Trophoblast cell (in vitro differentiated cells and primary cell): ENCODE measurements at regions not wholly inside any gene's neighbourhood (a gene's known extent, or its start where the extent isn't known, plus 50 kb on each side); places are given as distances from the start of the nearest gene placed in this dataset.

Experiments used
- DNase-seq, 2 donors: peaks; one replicate each; pipeline ENCODE4 v3.0.0-alpha.2; 2016
- H2AFZ ChIP-seq: 2 replicates; pipeline ENCODE4 v1.6.1; 2013; ENCODE audit warnings: low read length, moderate library complexity, mild to moderate bottlenecking; ENCODE audit not compliant: insufficient read depth, poor library complexity
- H2AK5ac ChIP-seq: 2 replicates; pipeline ENCODE4 v1.6.1; 2013; ENCODE audit warnings: mild to moderate bottlenecking, low read length
- H2BK120ac ChIP-seq: 2 replicates; pipeline ENCODE4 v1.6.1; 2013; ENCODE audit warnings: low read length, mild to moderate bottlenecking, moderate library complexity; ENCODE audit not compliant: insufficient read depth, poor library complexity
- H2BK12ac ChIP-seq: 2 replicates; pipeline ENCODE4 v1.6.1; 2013; ENCODE audit warnings: mild to moderate bottlenecking, low read length, moderate library complexity
- H2BK5ac ChIP-seq: 2 replicates; pipeline ENCODE4 v1.6.1; 2013; ENCODE audit warnings: low read length, low read depth, moderate library complexity, mild to moderate bottlenecking; ENCODE audit not compliant: poor library complexity
- H3K14ac ChIP-seq: 2 replicates; pipeline ENCODE4 v1.6.1; 2013; ENCODE audit warnings: mild to moderate bottlenecking, low read length
- H3K18ac ChIP-seq: 2 replicates; pipeline ENCODE4 v1.6.1; 2013; ENCODE audit warnings: mild to moderate bottlenecking, low read length
- H3K23ac ChIP-seq: 2 replicates; pipeline ENCODE4 v1.6.1; 2013; ENCODE audit warnings: low read length
- H3K27ac ChIP-seq: 2 replicates; pipeline ENCODE4 v1.5.1; 2013; ENCODE audit warnings: low read depth, mild to moderate bottlenecking, inconsistent platforms, low read length, moderate library complexity
- H3K27me3 ChIP-seq: 2 replicates; pipeline ENCODE4 v1.6.1; 2013; ENCODE audit warnings: inconsistent platforms, mild to moderate bottlenecking, low read length, moderate library complexity; ENCODE audit not compliant: insufficient read depth
- H3K36me3 ChIP-seq, 2 experiments: 1 replicate in 1 of 2; 2 replicates in 1 of 2; pipeline ENCODE4 v1.6.1; 2013; ENCODE audit warnings: low read length in 2 of 2, mild to moderate bottlenecking in 2 of 2, moderate library complexity in 1 of 2; ENCODE audit not compliant: insufficient read depth in 2 of 2, control insufficient read depth in 1 of 2
- H3K4ac ChIP-seq: 2 replicates; pipeline ENCODE4 v1.6.1; 2013; ENCODE audit warnings: low read depth, mild to moderate bottlenecking, low read length, moderate library complexity
- H3K4me1 ChIP-seq, 2 experiments: 1 replicate in 1 of 2; 2 replicates in 1 of 2; pipeline ENCODE4 v1.6.1; 2013; ENCODE audit warnings: low read length in 2 of 2, mild to moderate bottlenecking in 2 of 2, moderate library complexity in 1 of 2; ENCODE audit not compliant: insufficient read depth in 2 of 2, control insufficient read depth in 1 of 2
- H3K4me2 ChIP-seq: 2 replicates; pipeline ENCODE4 v1.6.1; 2013; ENCODE audit warnings: inconsistent platforms, mild to moderate bottlenecking, low read length, moderate library complexity
- H3K4me3 ChIP-seq: 2 replicates; pipeline ENCODE4 v1.5.1; 2013; ENCODE audit warnings: mild to moderate bottlenecking, low read depth, low read length, inconsistent platforms
- H3K79me1 ChIP-seq: one replicate; pipeline ENCODE4 v1.6.1; 2013; ENCODE audit warnings: low read length
- H3K79me2 ChIP-seq: 2 replicates; pipeline ENCODE4 v1.6.1; 2013; ENCODE audit warnings: low read length, mild to moderate bottlenecking; ENCODE audit not compliant: control insufficient read depth, insufficient read depth, poor library complexity
- H3K9ac ChIP-seq: 2 replicates; pipeline ENCODE4 v1.6.1; 2013; ENCODE audit warnings: mild to moderate bottlenecking, low read length
- H3K9me3 ChIP-seq: 2 replicates; pipeline ENCODE4 v1.6.1; 2013; ENCODE audit warnings: low read depth, mild to moderate bottlenecking, control low read depth, inconsistent platforms, low read length; ENCODE audit not compliant: insufficient read depth
- H4K12ac ChIP-seq: 2 replicates; pipeline ENCODE4 v1.6.1; 2013; ENCODE audit warnings: low read depth, mild to moderate bottlenecking, low read length, moderate library complexity
- H4K8ac ChIP-seq: 2 replicates; pipeline ENCODE4 v1.6.1; 2013; ENCODE audit warnings: low read depth, mild to moderate bottlenecking, low read length, moderate library complexity
- H4K91ac ChIP-seq: one replicate; pipeline ENCODE4 v1.6.1; 2013; ENCODE audit warnings: low read depth, mild to moderate bottlenecking, low read length, moderate library complexity
- WGBS: extraction: QIAGEN DNeasy Blood & Tissue Kit; methylation state at CpG from one replicate; pipeline ENCODE4 v1.1.7; 2013; ENCODE audit warnings: missing lambda C conversion rate; ENCODE audit not compliant: insufficient read length, insufficient coverage; ENCODE audit errors: extremely low coverage; 5-methylcytosine and 5-hydroxymethylcytosine counted together

DNA sequence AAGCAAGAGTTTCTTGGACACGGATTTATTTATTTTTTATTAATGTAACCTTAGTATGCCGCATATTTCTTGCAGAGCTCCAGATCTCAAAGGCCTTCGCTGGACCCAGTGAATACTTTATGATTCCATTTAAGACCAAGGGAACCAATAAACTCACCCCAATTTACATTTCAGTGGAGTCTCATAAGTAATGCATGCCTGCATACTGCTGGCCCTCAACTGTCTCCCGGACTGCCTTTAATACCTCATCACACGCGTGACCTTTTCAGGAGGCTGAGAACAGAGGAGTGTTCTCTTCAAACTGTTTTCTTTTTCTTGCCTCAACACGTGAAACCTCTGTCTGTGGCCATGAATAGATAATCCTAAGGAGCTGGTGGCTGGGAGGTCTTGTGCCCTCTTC, 240.9 kb downstream of the STIM2 start:
- Histone ChIP-seq H3K4ac (no peak overlapping the region), H3K79me2 (no peaks in the 10 kb centered on the region), H4K91ac (no peak overlapping the region), H2BK5ac (no peak overlapping the region), H2BK120ac (no peak overlapping the region), H2AFZ (no peak overlapping the region), H3K18ac (no peak overlapping the region), H3K4me1 (peaks cover 0 to 4% of the 10 kb centered on the region in 2 experiments), H2BK12ac (no peak overlapping the region), H3K9me3 (peaks cover 2% of the 10 kb centered on the region), H3K27me3 (no peaks in the 10 kb centered on the region), H3K27ac (no peak overlapping the region), H3K4me2 (no peak overlapping the region), H3K4me3 (no peak overlapping the region), H4K8ac (no peak overlapping the region), H3K9ac (no peak overlapping the region), H3K79me1 (no peaks in the 10 kb centered on the region), H3K36me3 (no peaks in the 10 kb centered on the region), H2AK5ac (no peak overlapping the region), H3K23ac (no peak overlapping the region), H3K14ac (no peak overlapping the region), H4K12ac (no peak overlapping the region)
- no peak for DNase-seq
- WGBS = no CpG with 5 or more reads among the region's 7 CpGs

DNA sequence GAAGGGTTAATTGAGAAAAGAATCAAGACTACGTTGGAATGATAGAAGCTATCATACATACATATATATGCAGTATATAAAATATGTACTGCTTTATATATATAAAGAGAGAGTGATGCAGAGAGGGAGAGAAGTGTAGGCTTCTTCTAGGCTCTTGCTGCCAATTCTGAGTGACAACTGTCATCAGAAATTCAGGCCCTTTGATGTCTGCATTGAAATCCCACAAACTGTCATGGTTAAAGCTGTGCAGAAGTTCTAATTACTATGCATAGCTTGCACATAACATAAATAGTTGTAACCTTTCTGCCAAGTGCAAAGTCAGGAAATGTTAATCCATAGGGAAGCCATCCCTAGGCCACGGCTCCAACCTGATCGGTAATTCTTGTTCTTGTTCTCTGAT, 251.0 kb downstream of the STIM2 start:
- no peak overlapping the region for H3K27ac ChIP-seq
- no peak overlapping the region for H3K18ac ChIP-seq
- no CpG with 5 or more reads among the region's 3 CpGs for WGBS
- no peak overlapping the region for H2BK12ac ChIP-seq
- no peak overlapping the region for H2AK5ac ChIP-seq
- no peak overlapping the region for H2AFZ ChIP-seq
- no peak overlapping the region for H3K23ac ChIP-seq
- H3K14ac ChIP-seq = no peak overlapping the region
- H4K12ac ChIP-seq = no peak overlapping the region
- no peak overlapping the region for H2BK5ac ChIP-seq
- no peak overlapping the region for H3K4ac ChIP-seq
- H3K27me3 ChIP-seq = no peaks in the 10 kb centered on the region
- no peaks in the 10 kb centered on the region for H3K79me1 ChIP-seq
- no peak overlapping the region for H3K4me2 ChIP-seq
- H3K4me3 ChIP-seq = no peak overlapping the region
- no peaks in the 10 kb centered on the region for H3K36me3 ChIP-seq
- H3K4me1 ChIP-seq = no peaks in the 10 kb centered on the region
- no peaks in the 10 kb centered on the region for H3K79me2 ChIP-seq
- no peak overlapping the region for H4K91ac ChIP-seq
- H3K9ac ChIP-seq = no peak overlapping the region
- no peak overlapping the region for H4K8ac ChIP-seq
- peaks cover 1% of the 10 kb centered on the region for H3K9me3 ChIP-seq
- DNase-seq = no peak
- no peak overlapping the region for H2BK120ac ChIP-seq

DNA sequence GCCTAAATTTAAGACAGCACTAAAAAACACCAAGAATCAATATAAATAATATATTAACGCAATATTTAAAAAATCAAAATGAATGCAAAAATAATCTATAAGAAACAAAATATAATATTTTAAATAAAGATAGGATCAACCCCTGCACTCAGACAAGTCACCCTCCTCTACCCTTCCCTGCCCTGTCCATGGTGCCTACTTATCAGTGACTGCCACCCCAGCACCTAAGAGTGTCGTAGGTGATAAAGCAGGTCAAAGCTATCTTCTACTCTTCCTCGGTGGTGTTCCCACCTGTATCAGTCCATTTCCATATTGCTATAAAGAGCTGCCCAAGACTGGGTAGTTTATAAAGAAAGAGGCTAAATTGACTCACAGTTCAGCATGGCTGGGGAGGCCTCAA, 251.9 kb downstream of the STIM2 start:
- Histone ChIP-seq H4K91ac (no peak overlapping the region), H3K23ac (no peak overlapping the region), H4K8ac (no peak overlapping the region), H3K14ac (no peak overlapping the region), H3K27me3 (no peaks in the 10 kb centered on the region), H3K79me2 (no peaks in the 10 kb centered on the region), H4K12ac (no peak overlapping the region), H3K36me3 (no peaks in the 10 kb centered on the region), H2AFZ (no peak overlapping the region), H3K9ac (no peak overlapping the region), H3K18ac (no peak overlapping the region), H2BK5ac (no peak overlapping the region), H3K4ac (no peak overlapping the region), H2BK120ac (no peak overlapping the region), H2AK5ac (no peak overlapping the region), H3K4me3 (no peak overlapping the region), H3K9me3 (peaks cover 1% of the 10 kb centered on the region), H3K4me1 (no peaks in the 10 kb centered on the region), H3K27ac (no peak overlapping the region), H2BK12ac (no peak overlapping the region), H3K79me1 (no peaks in the 10 kb centered on the region), H3K4me2 (no peak overlapping the region)
- no peak for DNase-seq
- WGBS = no CpG with 5 or more reads among the region's 3 CpGs

DNA sequence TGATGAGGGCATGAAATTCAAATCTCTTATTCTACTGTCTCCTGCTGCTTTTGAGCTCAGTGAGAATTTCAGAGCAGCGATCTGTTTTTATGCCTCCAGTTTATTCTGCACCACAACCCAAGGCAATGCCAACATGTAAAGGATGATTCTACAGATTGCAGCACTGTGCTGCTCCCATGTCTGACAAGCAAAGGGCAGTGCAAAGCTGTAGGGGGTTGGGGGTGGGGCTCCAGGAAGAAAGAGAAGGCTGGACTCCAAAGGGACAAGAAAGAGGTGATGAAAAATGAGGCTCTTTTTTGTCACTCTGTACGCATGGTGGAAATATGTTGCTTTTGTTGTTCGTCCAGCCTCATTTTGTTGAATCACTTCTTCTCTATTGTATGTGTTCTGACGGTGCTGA, 254.6 kb downstream of the STIM2 start:
- Histone ChIP-seq H3K27me3 (no peaks in the 10 kb centered on the region), H2BK12ac (no peak overlapping the region), H3K79me2 (no peaks in the 10 kb centered on the region), H4K91ac (no peak overlapping the region), H3K23ac (no peak overlapping the region), H4K8ac (no peak overlapping the region), H2BK120ac (no peak overlapping the region), H3K4ac (no peak overlapping the region), H3K36me3 (no peaks in the 10 kb centered on the region), H3K18ac (no peak overlapping the region), H2AK5ac (no peak overlapping the region), H3K4me3 (no peak overlapping the region), H2AFZ (no peak overlapping the region), H3K79me1 (no peaks in the 10 kb centered on the region), H3K27ac (no peak overlapping the region), H3K4me1 (no peaks in the 10 kb centered on the region), H3K14ac (no peak overlapping the region), H3K9me3 (no peaks in the 10 kb centered on the region), H3K4me2 (no peak overlapping the region), H3K9ac (no peak overlapping the region), H2BK5ac (no peak overlapping the region), H4K12ac (no peak overlapping the region)
- WGBS = no CpG with 5 or more reads among the region's 4 CpGs
- no peak for DNase-seq
